Keratinocyte (primary cell): ENCODE measurements at regions not wholly inside any gene's neighbourhood (a gene's known extent, or its start where the extent isn't known, plus 50 kb on each side); places are given as distances from the start of the nearest gene placed in this dataset.

Experiments used
- DNase-seq: peaks from one replicate; pipeline ENCODE4 v3.0.0-alpha.2; 2011; ENCODE audit warnings: low read depth, missing footprints, low spot score
- FAIRE-seq: peaks from 2 replicates; lab custom pipeline; 2011; peaks lifted over from hg19 to GRCh38; lab: Jason Lieb, UNC
- H2AFZ ChIP-seq: 2 replicates; pipeline ENCODE4 v1.6.0; 2012; ENCODE audit warnings: low read length, control low read depth, inconsistent platforms; ENCODE audit not compliant: control insufficient read depth
- H3K27ac ChIP-seq: 2 replicates; pipeline ENCODE4 v1.5.1; 2011; ENCODE audit warnings: low read length; ENCODE audit not compliant: control insufficient read depth, insufficient read depth
- H3K27me3 ChIP-seq: 3 replicates; pipeline ENCODE4 v1.6.0; 2011; ENCODE audit warnings: low read length; ENCODE audit not compliant: control insufficient read depth, insufficient read depth; ENCODE audit errors: extremely low read depth
- H3K36me3 ChIP-seq, 2 experiments: 2 replicates in 1 of 2; 3 replicates in 1 of 2; pipeline ENCODE4 v1.5.1; 2011; ENCODE audit warnings: low read length in 2 of 2, mild to moderate bottlenecking in 1 of 2; ENCODE audit not compliant: control insufficient read depth in 2 of 2, insufficient read depth in 2 of 2; ENCODE audit errors: extremely low read depth in 1 of 2
- H3K4me1 ChIP-seq: 3 replicates; pipeline ENCODE4 v1.5.1; 2011; ENCODE audit warnings: low read length; ENCODE audit not compliant: control insufficient read depth, insufficient read depth; ENCODE audit errors: extremely low read depth
- H3K4me2 ChIP-seq: 3 replicates; pipeline ENCODE4 v1.6.0; 2011; ENCODE audit warnings: low read depth, low read length; ENCODE audit not compliant: control insufficient read depth, insufficient read depth; ENCODE audit errors: extremely low read depth
- H3K4me3 ChIP-seq, 3 experiments: fragments of 200-600 bp in 1 of 3; sonication (generic) in 1 of 3; 2 replicates in 2 of 3; 3 replicates in 1 of 3; pipeline ENCODE4 v1.5.1; 2011 to 2016; ENCODE audit warnings: low read length in 3 of 3, mild to moderate bottlenecking in 3 of 3, control low read depth in 2 of 3, inconsistent platforms in 1 of 3, low read depth in 1 of 3, mixed read lengths in 1 of 3, mixed run types in 1 of 3, moderate library complexity in 1 of 3; ENCODE audit not compliant: control insufficient read depth in 2 of 3, insufficient read depth in 2 of 3; ENCODE audit errors: extremely low read depth in 1 of 3
- H3K79me2 ChIP-seq: 2 replicates; pipeline ENCODE4 v1.6.0; 2012; ENCODE audit warnings: low read length; ENCODE audit not compliant: control insufficient read depth, insufficient read depth
- H3K9ac ChIP-seq: 3 replicates; pipeline ENCODE4 v1.6.0; 2011; ENCODE audit warnings: low read length; ENCODE audit not compliant: control insufficient read depth, insufficient read depth; ENCODE audit errors: extremely low read depth
- H3K9me1 ChIP-seq: 3 replicates; pipeline ENCODE4 v1.6.0; 2011; ENCODE audit warnings: low read length; ENCODE audit not compliant: control insufficient read depth, insufficient read depth; ENCODE audit errors: extremely low read depth
- H3K9me3 ChIP-seq: 2 replicates; pipeline ENCODE4 v1.5.1; 2012; ENCODE audit warnings: low read depth, low read length; ENCODE audit not compliant: control insufficient read depth
- H4K20me1 ChIP-seq: 3 replicates; pipeline ENCODE4 v1.6.0; 2011; ENCODE audit warnings: low read length; ENCODE audit not compliant: control insufficient read depth, insufficient read depth; ENCODE audit errors: extremely low read depth
- CTCF ChIP-seq, 3 experiments: IDR thresholded peaks in 1 of 3; conservative IDR thresholded peaks in 1 of 3; optimal IDR thresholded peaks in 1 of 3; 2 replicates in 2 of 3; 3 replicates in 1 of 3; pipeline versions ENCODE3 to v1.5.1; 2011; ENCODE audit warnings: low read length in 3 of 3, mild to moderate bottlenecking in 3 of 3, moderate library complexity in 2 of 3, control low read depth in 1 of 3, inconsistent platforms in 1 of 3; ENCODE audit not compliant: insufficient read depth in 2 of 3; ENCODE audit errors: extremely low read depth in 1 of 3
- EZH2 ChIP-seq: IDR thresholded peaks from one replicate; pipeline ENCODE4 v1.6.1; 2012; ENCODE audit warnings: inconsistent platforms, mild to moderate bottlenecking, low read length, moderate library complexity
- dilution Hi-C: fragments of 300-500 bp; cut with MboI; formaldehyde crosslinking; loops from one replicate; pipeline ENCODE4 v1.7.0; 2020; ENCODE audit warnings: low sequenced_read_pairs; ENCODE audit not compliant: extremely low pct_ligation_motif_present

DNA sequence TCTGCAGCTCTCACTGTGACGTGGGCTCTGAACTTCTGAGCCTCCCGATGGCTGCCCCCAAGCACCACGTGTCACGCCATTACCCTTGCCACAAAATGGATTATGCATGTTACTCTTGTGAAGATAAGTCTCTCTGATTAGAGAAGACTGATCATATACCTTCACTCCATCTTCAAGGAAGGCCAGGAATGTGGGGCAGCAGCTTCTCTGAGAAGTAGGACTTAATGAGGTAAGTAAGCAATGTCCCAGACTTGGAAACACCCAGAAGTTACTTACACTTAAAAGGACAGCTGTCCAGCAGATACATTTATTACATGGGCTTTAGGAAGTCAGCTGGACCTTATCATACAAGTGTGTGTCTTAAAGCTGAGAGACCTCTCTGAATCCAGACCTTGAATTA is 155.0 kb downstream of the FGF1 start:
- Histone ChIP-seq H4K20me1 (no peaks in the 10 kb centered on the region), H3K9ac (no peak overlapping the region), H3K9me3 (peaks cover 2% of the 10 kb centered on the region), H3K4me3 (no peak overlapping the region), H3K4me1 (peaks cover 12% of the 10 kb centered on the region), H3K9me1 (no peaks in the 10 kb centered on the region), H3K27me3 (no peaks in the 10 kb centered on the region), H2AFZ (no peak overlapping the region), H3K79me2 (no peaks in the 10 kb centered on the region), H3K4me2 (no peak overlapping the region), H3K27ac (no peak overlapping the region), H3K36me3 (no peaks in the 10 kb centered on the region)
- FAIRE-seq (peak; percentile 9), DNase-seq (no peak)
- dilution Hi-C loops = no loop called here
- TF ChIP-seq EZH2 (no peak), CTCF (optimal IDR thresholded peaks at IDR 0.05 in 1 of 3, IDR thresholded peaks at IDR 0.05 in 1 of 3, conservative IDR thresholded peaks at IDR 0.05 in 1 of 3; ENCODE audit: extremely low read depth in 1 of 3, insufficient read depth in 2 of 3, low read length in 3 of 3) (no peak)

GRCh38 chr5:142529626-142530278 is 156.1 kb downstream of the FGF1 start:
- Histone ChIP-seq H3K4me3 (peak overlapping the region in 1 of 3 experiments; percentile 32), H3K79me2 (no peaks in the 10 kb centered on the region), H3K9me1 (no peaks in the 10 kb centered on the region), H3K36me3 (no peaks in the 10 kb centered on the region), H4K20me1 (no peaks in the 10 kb centered on the region), H3K27ac (peak overlapping the region; percentile 85), H3K4me1 (peaks cover 12% of the 10 kb centered on the region), H3K4me2 (peak overlapping the region; percentile 70), H2AFZ (peak overlapping the region; percentile 69), H3K27me3 (no peaks in the 10 kb centered on the region), H3K9ac (no peak overlapping the region), H3K9me3 (peaks cover 2% of the 10 kb centered on the region)
- dilution Hi-C loops = no loop called here
- peak; percentile 95 for FAIRE-seq
- no peak for TF ChIP-seq EZH2
- TF ChIP-seq CTCF (optimal IDR thresholded peaks at IDR 0.05 in 1 of 3, IDR thresholded peaks at IDR 0.05 in 1 of 3, conservative IDR thresholded peaks at IDR 0.05 in 1 of 3; ENCODE audit: extremely low read depth in 1 of 3, insufficient read depth in 2 of 3, low read length in 3 of 3) = no peak
- peak; percentile 95 for DNase-seq
